GM12864 (cell line): ENCODE measurements at regions not wholly inside any gene's neighbourhood (a gene's known extent, or its start where the extent isn't known, plus 50 kb on each side); places are given as distances from the start of the nearest gene placed in this dataset.
"Not testable (repeated sequence)": the region's sequence is repeated elsewhere in the genome, so short reads cannot be mapped to it uniquely, and the experiment has no call there.

ENCODE experiments used
- DNase-seq: peaks from one replicate; pipeline ENCODE4 v3.0.0-alpha.2; 2011; ENCODE audit warnings: low read depth
- H3K4me3 ChIP-seq: 2 replicates; pipeline ENCODE4 v1.5.1; 2011; ENCODE audit warnings: mild to moderate bottlenecking, low read depth, low read length, control low read depth
- TF ChIP-seq, protein P1 (sequence below): IDR thresholded peaks from 2 replicates; pipeline ENCODE4 v1.5.1; 2011; ENCODE audit warnings: low read depth, mild to moderate bottlenecking, moderate library complexity, low read length, control low read depth, inconsistent platforms; ENCODE audit errors: missing control alignments

- H3K4me3 ChIP-seq = no peak overlapping the region
- TF ChIP-seq, protein P1, sequence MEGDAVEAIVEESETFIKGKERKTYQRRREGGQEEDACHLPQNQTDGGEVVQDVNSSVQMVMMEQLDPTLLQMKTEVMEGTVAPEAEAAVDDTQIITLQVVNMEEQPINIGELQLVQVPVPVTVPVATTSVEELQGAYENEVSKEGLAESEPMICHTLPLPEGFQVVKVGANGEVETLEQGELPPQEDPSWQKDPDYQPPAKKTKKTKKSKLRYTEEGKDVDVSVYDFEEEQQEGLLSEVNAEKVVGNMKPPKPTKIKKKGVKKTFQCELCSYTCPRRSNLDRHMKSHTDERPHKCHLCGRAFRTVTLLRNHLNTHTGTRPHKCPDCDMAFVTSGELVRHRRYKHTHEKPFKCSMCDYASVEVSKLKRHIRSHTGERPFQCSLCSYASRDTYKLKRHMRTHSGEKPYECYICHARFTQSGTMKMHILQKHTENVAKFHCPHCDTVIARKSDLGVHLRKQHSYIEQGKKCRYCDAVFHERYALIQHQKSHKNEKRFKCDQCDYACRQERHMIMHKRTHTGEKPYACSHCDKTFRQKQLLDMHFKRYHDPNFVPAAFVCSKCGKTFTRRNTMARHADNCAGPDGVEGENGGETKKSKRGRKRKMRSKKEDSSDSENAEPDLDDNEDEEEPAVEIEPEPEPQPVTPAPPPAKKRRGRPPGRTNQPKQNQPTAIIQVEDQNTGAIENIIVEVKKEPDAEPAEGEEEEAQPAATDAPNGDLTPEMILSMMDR = no peak
- no peak for DNase-seq
These were observed 1021.9 kb downstream of the FAM133A start for GRCh38 chrX:94695910-94696309.

GRCh38 chrX:94704348-94705256 lies 1030.6 kb downstream of the FAM133A start:
- DNase-seq, H3K4me3 ChIP-seq: not testable (repeated sequence)

GRCh38 chrX:94721386-94721785 lies 1047.4 kb downstream of the FAM133A start:
- DNase-seq = no peak
- no peak overlapping the region for H3K4me3 ChIP-seq
- TF ChIP-seq, protein P1 = no peak

DNA sequence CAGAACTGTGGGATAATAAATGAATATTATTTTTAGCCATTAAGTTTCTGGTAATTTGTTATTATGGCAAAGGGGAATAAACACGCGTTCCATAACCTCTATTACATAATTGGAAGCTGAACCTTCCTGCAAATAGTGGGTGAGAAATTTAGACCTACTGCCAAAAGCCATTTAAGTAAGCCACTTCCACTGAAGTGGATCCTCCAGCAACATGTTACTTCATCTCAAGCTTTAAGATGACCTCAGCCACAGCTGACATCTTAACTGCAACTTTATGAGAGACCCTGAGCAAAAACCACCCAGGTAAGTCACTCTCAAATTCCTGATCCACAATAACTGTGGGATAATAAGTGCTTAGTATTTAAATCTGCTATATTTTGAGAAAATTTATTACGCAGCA lies 1048.6 kb downstream of the FAM133A start:
- DNase-seq = no peak
- TF ChIP-seq, protein P1 = no peak
- no peak overlapping the region for H3K4me3 ChIP-seq

GRCh38 chrX:94742772-94743171 lies 1068.8 kb downstream of the FAM133A start:
- no peak for DNase-seq
- no peak overlapping the region for H3K4me3 ChIP-seq
- TF ChIP-seq, protein P1 = no peak

- no peak overlapping the region for H3K4me3 ChIP-seq
- DNase-seq = no peak
- TF ChIP-seq, protein P1 = no peak
These were observed 1069.5 kb downstream of the FAM133A start for GRCh38 chrX:94743478-94743877.

- H3K4me3 ChIP-seq = no peak overlapping the region
- TF ChIP-seq, protein P1 = no peak
- no peak for DNase-seq
These were observed 1070.8 kb downstream of the FAM133A start for GRCh38 chrX:94744786-94745185.
